Choroid plexus epithelial cell (primary cell): ENCODE measurements at regions not wholly inside any gene's neighbourhood (a gene's known extent, or its start where the extent isn't known, plus 50 kb on each side); places are given as distances from the start of the nearest gene placed in this dataset.

Experiments
- DNase-seq: peaks from one replicate; pipeline ENCODE4 v3.0.0-alpha.2; 2010; ENCODE audit warnings: low read depth
- H3K4me3 ChIP-seq: 2 replicates; pipeline ENCODE4 v1.5.1; 2011; ENCODE audit warnings: low read depth, mild to moderate bottlenecking, control low read depth, low read length, moderate library complexity
- TF ChIP-seq, protein P1 (sequence below): conservative IDR thresholded peaks from 2 replicates; pipeline ENCODE4 v1.5.1; 2011; ENCODE audit warnings: low read depth, mild to moderate bottlenecking, control low read depth, inconsistent platforms, low read length, moderate library complexity

DNA sequence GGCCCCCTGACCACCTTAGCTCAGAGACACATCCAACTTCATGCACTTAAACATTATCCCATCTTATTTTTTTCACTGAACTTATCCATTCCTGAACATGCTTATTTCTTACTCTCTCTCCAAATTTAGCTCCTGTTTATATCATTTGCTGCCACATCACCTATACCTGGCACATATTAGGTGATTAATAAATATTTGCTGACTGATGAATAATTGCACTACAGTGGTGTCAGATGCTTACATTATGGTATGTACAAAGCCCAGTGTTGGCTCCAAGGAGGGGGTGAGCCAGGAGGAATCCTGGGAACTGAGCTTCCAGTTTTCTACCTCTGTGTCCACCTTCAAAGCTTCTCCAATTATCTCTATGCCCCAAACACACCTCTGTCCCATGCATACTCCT lies 124.0 kb upstream of the PMFBP1 start:
- TF ChIP-seq, protein P1, sequence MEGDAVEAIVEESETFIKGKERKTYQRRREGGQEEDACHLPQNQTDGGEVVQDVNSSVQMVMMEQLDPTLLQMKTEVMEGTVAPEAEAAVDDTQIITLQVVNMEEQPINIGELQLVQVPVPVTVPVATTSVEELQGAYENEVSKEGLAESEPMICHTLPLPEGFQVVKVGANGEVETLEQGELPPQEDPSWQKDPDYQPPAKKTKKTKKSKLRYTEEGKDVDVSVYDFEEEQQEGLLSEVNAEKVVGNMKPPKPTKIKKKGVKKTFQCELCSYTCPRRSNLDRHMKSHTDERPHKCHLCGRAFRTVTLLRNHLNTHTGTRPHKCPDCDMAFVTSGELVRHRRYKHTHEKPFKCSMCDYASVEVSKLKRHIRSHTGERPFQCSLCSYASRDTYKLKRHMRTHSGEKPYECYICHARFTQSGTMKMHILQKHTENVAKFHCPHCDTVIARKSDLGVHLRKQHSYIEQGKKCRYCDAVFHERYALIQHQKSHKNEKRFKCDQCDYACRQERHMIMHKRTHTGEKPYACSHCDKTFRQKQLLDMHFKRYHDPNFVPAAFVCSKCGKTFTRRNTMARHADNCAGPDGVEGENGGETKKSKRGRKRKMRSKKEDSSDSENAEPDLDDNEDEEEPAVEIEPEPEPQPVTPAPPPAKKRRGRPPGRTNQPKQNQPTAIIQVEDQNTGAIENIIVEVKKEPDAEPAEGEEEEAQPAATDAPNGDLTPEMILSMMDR, result no peak
- no peak overlapping the region for H3K4me3 ChIP-seq
- DNase-seq, result no peak

DNA sequence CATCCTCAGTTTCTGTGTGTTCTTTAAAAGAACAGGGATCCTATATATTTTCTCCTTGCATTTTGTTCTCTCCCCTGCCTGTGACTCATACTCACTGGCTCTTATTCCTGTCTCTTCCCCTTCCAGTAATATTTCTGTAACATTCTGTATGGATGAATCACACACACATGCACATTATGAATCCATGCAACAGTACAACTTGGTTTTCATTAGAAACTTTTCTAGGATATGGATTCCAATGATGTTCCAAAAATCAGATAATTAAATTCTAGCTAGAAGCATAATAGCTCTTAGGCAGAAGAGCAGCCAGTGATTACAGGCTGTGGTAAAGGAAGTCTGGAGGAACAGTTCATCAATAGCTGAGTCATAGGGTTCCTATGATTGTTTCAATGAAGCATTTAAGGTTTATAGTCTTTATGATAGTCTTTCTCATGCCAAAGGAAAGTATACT lies 119.6 kb upstream of the PMFBP1 start:
- H3K4me3 ChIP-seq, result no peak overlapping the region
- peak; percentile 94 for DNase-seq
- TF ChIP-seq, protein P1, result no peak

DNA sequence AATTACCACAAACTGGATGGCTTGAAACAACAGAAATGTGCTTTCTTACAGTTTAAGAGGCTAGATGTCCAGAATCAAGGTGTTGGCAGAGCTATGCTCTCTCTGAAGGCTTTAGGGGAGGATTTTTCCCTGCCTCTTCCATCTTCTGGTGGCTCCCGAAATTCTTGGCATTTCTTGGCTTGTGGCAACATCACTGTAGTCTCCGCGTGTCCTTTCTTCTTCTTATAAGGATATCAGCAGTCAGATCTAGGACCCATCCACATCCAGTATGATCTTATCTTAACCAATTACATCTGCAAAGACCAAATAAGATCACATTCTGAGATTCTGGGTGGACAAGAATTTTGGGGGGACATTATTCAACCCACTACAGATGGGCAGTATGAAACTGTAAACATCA lies 119.2 kb upstream of the PMFBP1 start:
- peak; percentile 60 for DNase-seq
- H3K4me3 ChIP-seq, result no peak overlapping the region
- TF ChIP-seq, protein P1, result no peak

DNA sequence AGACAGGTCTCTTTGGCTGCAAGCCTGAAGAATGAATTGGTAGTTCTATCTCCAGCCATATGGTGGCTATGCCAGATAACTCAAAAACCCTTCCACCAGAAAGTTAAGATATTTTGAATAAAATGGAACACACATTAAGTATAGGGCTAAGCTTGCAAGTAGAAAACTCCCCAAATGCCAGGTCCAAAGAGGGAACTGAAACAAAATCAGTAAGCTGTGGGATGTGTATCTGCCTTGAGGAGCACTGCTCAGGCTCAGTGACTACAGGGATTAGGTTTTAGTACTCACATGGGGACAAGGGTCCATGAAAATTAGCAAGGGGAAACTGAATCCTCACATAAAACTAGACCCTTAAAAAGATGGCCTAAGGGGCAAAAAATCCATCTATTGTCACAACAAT lies 115.7 kb upstream of the PMFBP1 start:
- TF ChIP-seq, protein P1, result no peak
- no peak overlapping the region for H3K4me3 ChIP-seq
- no peak for DNase-seq

DNA sequence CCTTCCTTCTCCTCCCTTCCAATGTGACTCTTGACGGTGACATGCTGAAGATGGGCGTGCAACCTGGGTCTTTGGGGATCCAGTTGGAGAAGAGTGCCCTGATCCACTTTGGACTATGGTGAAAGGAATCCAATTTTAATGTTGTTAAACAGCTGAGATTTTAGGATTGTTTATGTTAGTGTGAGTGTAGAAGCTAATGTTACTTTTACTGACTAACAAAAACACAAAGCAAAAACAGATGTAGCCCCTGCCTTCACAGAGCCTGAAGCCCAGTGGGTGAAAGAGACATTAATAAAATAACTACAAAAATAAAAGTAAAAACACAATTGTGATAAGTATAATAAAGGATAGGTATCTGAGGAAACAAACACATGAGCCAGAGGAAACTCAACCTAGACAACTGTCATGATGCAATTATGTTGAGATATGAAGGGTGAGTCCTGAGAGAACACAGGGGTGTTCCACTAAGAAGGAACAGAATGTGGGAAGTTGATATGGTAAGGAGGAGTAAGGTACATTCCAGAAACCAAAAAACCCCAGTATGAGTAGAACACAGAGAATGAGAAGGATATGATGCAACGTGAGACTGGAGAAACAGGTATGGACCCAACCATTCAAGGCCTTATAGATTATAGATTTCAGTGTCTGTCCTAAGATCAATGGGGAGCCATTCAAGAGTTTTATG lies 115.1 kb upstream of the PMFBP1 start:
- H3K4me3 ChIP-seq, result no peak overlapping the region
- TF ChIP-seq, protein P1, result no peak
- no peak for DNase-seq

DNA sequence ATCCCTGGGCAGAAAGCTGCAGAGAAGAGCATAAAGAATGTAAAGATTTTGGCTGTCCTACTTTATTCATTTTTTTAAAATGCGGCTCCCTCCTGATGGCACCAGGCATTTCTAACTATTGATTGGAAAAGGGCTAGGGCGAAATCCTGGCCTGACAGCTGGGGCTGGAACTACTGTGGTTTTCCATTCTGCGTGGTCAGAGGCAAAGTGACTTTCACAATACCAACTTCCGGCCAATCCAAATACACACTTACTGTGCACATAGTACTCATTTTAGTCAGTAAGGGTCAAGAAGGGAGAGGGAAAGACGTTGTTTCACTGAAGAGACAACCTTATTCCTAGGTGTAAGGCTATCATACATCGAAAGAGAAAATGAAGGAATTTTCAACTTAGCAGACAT lies 113.8 kb upstream of the PMFBP1 start:
- peak; percentile 71 for DNase-seq
- TF ChIP-seq, protein P1, result no peak
- H3K4me3 ChIP-seq, result no peak overlapping the region

DNA sequence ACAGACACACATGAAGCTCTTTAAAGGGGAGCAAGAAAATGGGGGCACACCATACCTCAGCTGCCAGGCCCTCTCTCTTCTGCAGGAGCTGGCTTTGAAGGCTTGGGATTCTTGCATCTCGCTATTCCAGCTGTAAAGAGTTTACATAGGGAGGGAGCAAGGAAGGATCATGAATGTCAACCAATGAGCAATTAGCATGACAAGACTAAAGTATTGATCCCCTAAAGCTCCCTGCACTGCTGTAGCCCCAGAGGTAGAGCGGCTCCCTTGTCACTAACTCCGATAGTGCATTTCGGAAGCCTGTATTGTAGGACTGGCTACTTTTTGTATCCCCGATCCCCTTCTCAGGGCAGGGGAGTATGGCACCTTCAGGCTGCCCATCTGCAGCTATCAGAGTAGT lies 113.4 kb upstream of the PMFBP1 start:
- no peak overlapping the region for H3K4me3 ChIP-seq
- TF ChIP-seq, protein P1, result no peak
- no peak for DNase-seq
